RWPE1 (cell line): ENCODE measurements at regions not wholly inside any gene's neighbourhood (a gene's known extent, or its start where the extent isn't known, plus 50 kb on each side); places are given as distances from the start of the nearest gene placed in this dataset.
A peak's percentile ranks its signal among the peaks of the same experiment; 100 is the strongest.

Experiments used
- CTCF ChIA-PET: fragments of 350-600 bp; sonication (Branson Sonifier 250); formaldehyde crosslinking; extraction: SDS; loops from one replicate; lab custom pipeline; 2021; lab: Yijun Ruan, JAX
- POLR2A ChIA-PET: fragments of 400-600 bp; formaldehyde crosslinking; extraction: SDS; loops from one replicate; lab custom pipeline; 2020; ENCODE audit warnings: antibody characterized with exemption; ENCODE audit not compliant: low non-redundant PET; lab: Yijun Ruan, JAX
- DNase-seq: peaks from one replicate; pipeline ENCODE4 v3.0.0; 2012; ENCODE audit warnings: low spot score
- H3K27ac ChIP-seq: fragments of 450-650 bp; 2 replicates; pipeline ENCODE4 v1.5.1; 2017
- TF ChIP-seq, protein P1 (sequence below): fragments of 450-650 bp; conservative IDR thresholded peaks from 2 replicates; pipeline ENCODE4 v1.5.1; 2017; ENCODE audit warnings: low read depth, mild to moderate bottlenecking

DNA sequence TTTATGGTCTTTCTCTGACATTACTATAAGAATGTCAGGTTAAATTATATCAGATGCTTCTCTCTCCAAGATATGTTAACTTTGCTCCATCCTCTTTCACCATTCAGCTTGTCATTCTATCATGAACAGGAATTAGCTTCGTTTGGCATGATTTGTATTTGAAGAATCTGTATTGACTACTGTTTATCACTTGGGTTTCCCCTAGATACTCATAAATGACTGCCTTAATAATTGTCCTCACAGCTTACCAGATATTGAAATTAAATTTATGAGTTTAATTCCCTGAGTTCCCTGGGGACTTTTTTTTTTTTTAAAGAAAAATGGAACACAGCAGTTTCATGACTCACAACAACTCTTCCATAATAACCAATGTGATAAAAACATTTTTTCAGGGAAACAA lies 76.2 kb upstream of the EOLA2 start:
- no peak for DNase-seq
- POLR2A ChIA-PET, result no interaction called here
- H3K27ac ChIP-seq, result no peak overlapping the region
- TF ChIP-seq, protein P1, sequence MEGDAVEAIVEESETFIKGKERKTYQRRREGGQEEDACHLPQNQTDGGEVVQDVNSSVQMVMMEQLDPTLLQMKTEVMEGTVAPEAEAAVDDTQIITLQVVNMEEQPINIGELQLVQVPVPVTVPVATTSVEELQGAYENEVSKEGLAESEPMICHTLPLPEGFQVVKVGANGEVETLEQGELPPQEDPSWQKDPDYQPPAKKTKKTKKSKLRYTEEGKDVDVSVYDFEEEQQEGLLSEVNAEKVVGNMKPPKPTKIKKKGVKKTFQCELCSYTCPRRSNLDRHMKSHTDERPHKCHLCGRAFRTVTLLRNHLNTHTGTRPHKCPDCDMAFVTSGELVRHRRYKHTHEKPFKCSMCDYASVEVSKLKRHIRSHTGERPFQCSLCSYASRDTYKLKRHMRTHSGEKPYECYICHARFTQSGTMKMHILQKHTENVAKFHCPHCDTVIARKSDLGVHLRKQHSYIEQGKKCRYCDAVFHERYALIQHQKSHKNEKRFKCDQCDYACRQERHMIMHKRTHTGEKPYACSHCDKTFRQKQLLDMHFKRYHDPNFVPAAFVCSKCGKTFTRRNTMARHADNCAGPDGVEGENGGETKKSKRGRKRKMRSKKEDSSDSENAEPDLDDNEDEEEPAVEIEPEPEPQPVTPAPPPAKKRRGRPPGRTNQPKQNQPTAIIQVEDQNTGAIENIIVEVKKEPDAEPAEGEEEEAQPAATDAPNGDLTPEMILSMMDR, result no peak
- CTCF ChIA-PET, result no interaction called here

DNA sequence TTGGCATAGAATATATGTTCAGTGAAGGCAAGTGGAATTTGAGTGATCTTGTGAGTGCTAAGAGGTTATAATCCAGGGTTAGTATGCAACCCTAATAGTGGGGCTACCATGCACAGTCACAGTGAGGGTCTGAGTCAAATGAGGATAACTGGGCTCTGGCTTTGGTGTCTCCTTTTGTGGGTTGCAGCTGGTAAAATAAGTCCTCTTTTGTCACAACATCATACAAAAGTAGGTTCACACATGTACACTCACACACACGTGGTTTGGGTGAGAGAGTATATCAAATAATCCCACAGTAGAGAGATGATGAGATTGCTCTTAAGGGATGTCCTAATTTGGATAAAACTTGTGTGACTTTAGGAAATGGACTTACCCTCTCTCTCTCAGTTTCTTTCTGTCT lies 79.6 kb upstream of the EOLA2 start:
- DNase-seq, result no peak
- ChIA-PET CTCF (no interaction called here), POLR2A (no interaction called here)
- no peak overlapping the region for H3K27ac ChIP-seq
- TF ChIP-seq, protein P1, result no peak

DNA sequence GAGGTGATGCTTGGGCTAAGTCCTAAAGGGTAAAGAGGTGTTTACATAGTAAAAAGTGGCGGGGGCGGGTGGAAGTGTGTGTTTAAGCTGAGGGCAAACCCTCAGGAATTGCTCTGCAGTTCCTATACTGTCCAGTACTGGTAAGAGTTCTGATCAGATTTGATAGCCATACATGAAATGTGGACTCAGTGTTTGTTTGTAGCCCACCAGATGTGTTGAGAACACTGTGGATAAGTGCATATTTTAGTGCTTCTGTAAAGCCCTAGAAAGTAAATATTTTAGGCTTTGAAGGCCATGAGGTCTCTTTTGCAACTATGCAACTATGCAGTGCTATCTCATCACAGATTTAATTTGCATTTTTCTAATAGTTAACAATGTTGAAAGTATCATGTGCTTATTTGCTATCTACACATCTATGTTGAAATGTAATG lies 80.7 kb upstream of the EOLA2 start:
- CTCF ChIA-PET, result no interaction called here
- POLR2A ChIA-PET, result no interaction called here
- TF ChIP-seq, protein P1, result no peak

DNA sequence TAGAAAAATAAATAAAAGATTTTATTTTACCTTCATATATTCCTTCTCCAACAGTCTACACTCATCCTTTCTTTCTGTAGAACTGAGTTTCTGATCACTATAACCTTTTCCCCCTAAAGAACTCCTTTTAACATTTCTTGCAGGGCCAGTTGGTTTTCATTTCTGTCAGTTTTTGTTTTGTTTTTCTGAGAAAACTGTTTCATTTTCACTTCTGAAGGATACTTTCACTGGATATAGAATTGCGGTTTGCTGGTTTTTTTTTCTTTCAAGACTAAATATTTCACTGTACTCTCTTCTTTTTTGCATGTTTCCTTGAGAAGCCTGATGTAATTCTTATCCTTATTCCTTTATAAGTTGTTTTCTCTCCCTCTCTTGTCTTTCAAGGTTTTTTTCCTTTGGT lies 90.4 kb upstream of the EOLA2 start:
- DNase-seq, result no peak
- TF ChIP-seq, protein P1, result no peak
- ChIA-PET POLR2A (no interaction called here), CTCF (no interaction called here)
- no peak overlapping the region for H3K27ac ChIP-seq

More for the DNA sequence above, 80.7 kb upstream of the EOLA2 start:
- DNase-seq, result no peak
- no peak overlapping the region for H3K27ac ChIP-seq

DNA sequence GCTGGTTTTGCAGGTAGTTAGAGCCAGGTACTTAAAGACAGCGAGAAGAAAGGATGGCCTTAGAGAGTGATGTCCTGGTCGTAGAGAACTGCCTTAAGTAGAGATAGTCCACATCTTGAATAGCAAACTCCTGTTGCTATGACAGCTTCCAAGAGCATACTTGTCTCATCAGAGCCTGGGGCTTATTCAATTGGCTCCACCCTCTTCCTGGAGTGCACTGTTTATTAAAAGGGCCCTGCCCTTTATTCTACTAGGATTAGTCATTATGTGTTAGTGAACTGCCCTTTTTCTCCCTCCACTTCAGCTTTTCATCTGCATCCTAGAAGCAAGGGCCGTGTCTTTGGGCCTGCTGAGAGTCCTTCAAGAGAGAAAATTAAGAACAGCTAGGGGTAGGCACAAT lies 94.5 kb upstream of the EOLA2 start:
- CTCF ChIA-PET, result no interaction called here
- peak; percentile 63 for DNase-seq
- POLR2A ChIA-PET, result no interaction called here
- H3K27ac ChIP-seq, result no peak overlapping the region
- TF ChIP-seq, protein P1, result no peak

DNA sequence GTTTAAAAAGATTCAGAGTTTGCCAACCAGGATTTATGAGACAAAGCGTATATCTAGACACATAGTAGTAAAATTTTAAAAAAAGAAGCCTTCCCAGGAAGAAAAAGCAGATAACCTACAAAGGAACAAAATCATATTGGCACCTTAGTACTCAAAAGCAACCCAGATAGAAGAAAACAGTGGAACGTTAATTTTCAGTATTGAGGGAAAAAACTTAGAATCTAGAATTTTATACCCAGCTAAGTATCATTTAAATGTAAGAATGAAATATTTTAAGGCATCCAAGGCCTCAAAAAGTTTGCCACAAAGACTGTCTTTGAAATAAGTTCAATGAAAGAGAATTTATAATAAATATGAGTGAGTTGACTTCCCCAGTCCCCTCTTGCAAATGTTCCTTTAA lies 96.5 kb upstream of the EOLA2 start:
- ChIA-PET CTCF (no interaction called here), POLR2A (no interaction called here)
- DNase-seq, result no peak
- H3K27ac ChIP-seq, result no peak overlapping the region
- TF ChIP-seq, protein P1, result no peak

DNA sequence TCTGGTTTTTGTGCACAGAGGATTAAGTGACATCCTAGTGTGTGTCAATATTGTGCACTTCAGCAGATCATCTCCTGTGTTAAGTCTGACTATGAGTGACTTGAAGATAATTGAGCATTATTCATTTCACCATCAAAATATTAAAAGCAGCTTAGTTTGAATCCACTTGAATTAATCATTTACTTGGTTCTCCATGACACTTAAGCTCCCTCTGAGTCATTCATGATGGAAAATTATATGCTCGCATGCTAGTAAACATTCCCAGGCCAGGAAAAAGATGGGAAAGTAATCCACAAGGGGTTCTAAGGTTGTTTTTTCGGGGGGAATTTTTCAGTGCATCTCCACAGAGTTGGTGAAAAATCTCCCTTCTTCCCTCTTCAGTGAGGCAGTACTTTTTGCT lies 97.2 kb upstream of the EOLA2 start:
- CTCF ChIA-PET, result interaction anchor here (0.6 kb wide), 1 partner anchor 438 kb away, joined by 3 read pairs; no protein-coding TSS in a partner anchor
- no peak for DNase-seq
- TF ChIP-seq, protein P1, result no peak
- POLR2A ChIA-PET, result no interaction called here
- H3K27ac ChIP-seq, result no peak overlapping the region
